Ovary (tissue), 7 donors: ENCODE measurements at regions not wholly inside any gene's neighbourhood (a gene's known extent, or its start where the extent isn't known, plus 50 kb on each side); places are given as distances from the start of the nearest gene placed in this dataset.

ENCODE experiments used
- DNase-seq, 5 donors: peaks; one replicate each; pipeline ENCODE4 v3.0.0-alpha.2; 2019 to 2020
- H3K27ac ChIP-seq, 2 donors: fragments of 200-600 bp; one replicate each; pipeline versions ENCODE4 v1.5.1 to v1.8.0; 2019 to 2022
- H3K27me3 ChIP-seq: fragments of 200-600 bp; one replicate; pipeline ENCODE4 v1.8.0; 2022
- H3K36me3 ChIP-seq: fragments of 200-600 bp; sonication (generic); one replicate; pipeline ENCODE4 v1.5.1; 2019
- H3K4me1 ChIP-seq: one replicate; pipeline ENCODE4 v1.8.1; 2013; ENCODE audit warnings: mild to moderate bottlenecking, moderate library complexity; ENCODE audit not compliant: insufficient read depth
- H3K4me3 ChIP-seq: fragments of 200-600 bp; sonication (generic); one replicate; pipeline ENCODE4 v1.5.1; 2017
- H3K9me3 ChIP-seq, 2 donors: fragments of 200-600 bp in 1 of 2; sonication (generic) in 1 of 2; one replicate each; pipeline versions ENCODE4 v1.5.1 to v1.8.1; 2013 to 2019; ENCODE audit warnings: mild to moderate bottlenecking in 1 of 2, moderate library complexity in 1 of 2
- EP300 ChIP-seq: sonication (generic); formaldehyde crosslinking; IDR thresholded peaks from one replicate; pipeline ENCODE4 v1.6.1; 2017; ENCODE audit warnings: antibody characterized with exemption
- POLR2A ChIP-seq: fragments of 450-650 bp; IDR thresholded peaks from one replicate; pipeline ENCODE4 v1.6.1; 2017; ENCODE audit warnings: antibody characterized with exemption, mild to moderate bottlenecking, moderate library complexity
- WGBS, 3 donors: extraction: QIAGEN DNeasy Blood & Tissue Kit in 1 of 3; methylation state at CpG; one replicate each; pipeline versions ENCODE4 v1.1.5 to v1.1.7; 2013 to 2017; 5-methylcytosine and 5-hydroxymethylcytosine counted together
- intact Hi-C, 4 donors: fragments of 100-400 bp; cut with DNase I; formaldehyde crosslinking; loops; one replicate each; pipeline versions ENCODE4 v1.11.0 to v1.15.1; 2022 to 2023
- TF ChIP-seq, protein P1 (sequence below), 3 donors: fragments of 450-650 bp in 2 of 3; fragments of 200-600 bp in 1 of 3; IDR thresholded peaks; one replicate each; pipeline versions ENCODE4 v1.5.1 to v1.8.0; 2016 to 2022; ENCODE audit warnings: antibody characterized with exemption in 3 of 3, mild to moderate bottlenecking in 1 of 3
- donor health status: DM: no; HTN: no; CAD: no; lungs with moderate emphysema.
- donor health status: DM: no; HTN: no; CAD: no.
- donor health status: Bipolar disorder and iron deficiency.
- donor health status: DM: no; HTN: no; CAD: no.
- donor health status: DM: yes; HTN: yes; CAD: no.

DNA sequence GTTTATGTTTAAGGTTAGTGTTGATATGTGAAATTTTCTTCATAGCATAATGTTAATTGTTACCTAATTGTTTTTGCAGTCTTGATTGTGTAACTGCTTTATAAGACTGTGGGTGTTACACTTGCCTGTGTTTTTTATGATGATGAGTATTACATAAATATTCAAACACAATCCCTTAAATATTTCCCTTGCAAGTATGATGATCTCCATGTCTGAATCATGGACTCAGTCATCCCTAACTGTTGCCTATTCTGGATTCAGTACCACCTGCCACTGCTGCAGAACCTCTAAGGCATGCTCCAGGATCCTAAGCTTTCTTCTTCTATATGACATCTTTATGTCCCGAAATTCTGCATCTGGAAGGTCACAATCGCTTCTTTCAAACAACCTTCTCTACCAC is 246.3 kb upstream of the CLEC14A start:
- Histone ChIP-seq H3K27ac (no peak overlapping the region), H3K27me3 (no peaks in the 10 kb centered on the region), H3K4me3 (no peak overlapping the region), H3K4me1 (peaks cover 2% of the 10 kb centered on the region), H3K9me3 (no peaks in the 10 kb centered on the region), H3K36me3 (no peaks in the 10 kb centered on the region)
- intact Hi-C loops: no loop called here
- 84 to 91% (median 88%) methylated on average over 2 of the region's 2 CpGs for WGBS, 3 donors
- DNase-seq: no peak
- TF ChIP-seq EP300 (no peak), POLR2A (no peak)
- TF ChIP-seq, protein P1, sequence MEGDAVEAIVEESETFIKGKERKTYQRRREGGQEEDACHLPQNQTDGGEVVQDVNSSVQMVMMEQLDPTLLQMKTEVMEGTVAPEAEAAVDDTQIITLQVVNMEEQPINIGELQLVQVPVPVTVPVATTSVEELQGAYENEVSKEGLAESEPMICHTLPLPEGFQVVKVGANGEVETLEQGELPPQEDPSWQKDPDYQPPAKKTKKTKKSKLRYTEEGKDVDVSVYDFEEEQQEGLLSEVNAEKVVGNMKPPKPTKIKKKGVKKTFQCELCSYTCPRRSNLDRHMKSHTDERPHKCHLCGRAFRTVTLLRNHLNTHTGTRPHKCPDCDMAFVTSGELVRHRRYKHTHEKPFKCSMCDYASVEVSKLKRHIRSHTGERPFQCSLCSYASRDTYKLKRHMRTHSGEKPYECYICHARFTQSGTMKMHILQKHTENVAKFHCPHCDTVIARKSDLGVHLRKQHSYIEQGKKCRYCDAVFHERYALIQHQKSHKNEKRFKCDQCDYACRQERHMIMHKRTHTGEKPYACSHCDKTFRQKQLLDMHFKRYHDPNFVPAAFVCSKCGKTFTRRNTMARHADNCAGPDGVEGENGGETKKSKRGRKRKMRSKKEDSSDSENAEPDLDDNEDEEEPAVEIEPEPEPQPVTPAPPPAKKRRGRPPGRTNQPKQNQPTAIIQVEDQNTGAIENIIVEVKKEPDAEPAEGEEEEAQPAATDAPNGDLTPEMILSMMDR (IDR thresholded peaks at IDR 0.05): no peak

DNA sequence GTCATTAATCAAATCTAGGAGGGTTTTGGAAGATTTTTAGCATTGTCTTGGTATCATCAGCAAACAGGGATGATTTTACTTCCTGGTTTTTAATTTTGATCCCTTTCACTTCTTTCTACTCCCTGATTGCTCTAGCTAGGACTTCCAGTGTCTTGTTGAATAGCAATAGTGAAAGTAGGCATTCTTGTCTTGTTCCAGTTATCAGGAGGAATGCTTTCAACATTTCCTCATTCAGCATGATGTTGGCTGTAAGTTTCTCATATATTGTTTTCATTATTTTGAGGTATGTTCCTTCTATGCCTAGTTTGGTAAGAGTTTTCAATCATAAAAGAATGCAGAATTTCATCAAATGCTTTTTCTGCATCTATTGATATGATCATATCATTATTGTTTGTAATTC is 244.2 kb upstream of the CLEC14A start:
- no peak for DNase-seq
- Histone ChIP-seq H3K9me3 (no peaks in the 10 kb centered on the region), H3K36me3 (no peaks in the 10 kb centered on the region), H3K27ac (no peak overlapping the region), H3K4me3 (no peak overlapping the region), H3K27me3 (no peaks in the 10 kb centered on the region), H3K4me1 (no peaks in the 10 kb centered on the region)
- intact Hi-C loops: no loop called here
- TF ChIP-seq, protein P1 (IDR thresholded peaks at IDR 0.05): no peak
- TF ChIP-seq POLR2A (no peak), EP300 (no peak)

DNA sequence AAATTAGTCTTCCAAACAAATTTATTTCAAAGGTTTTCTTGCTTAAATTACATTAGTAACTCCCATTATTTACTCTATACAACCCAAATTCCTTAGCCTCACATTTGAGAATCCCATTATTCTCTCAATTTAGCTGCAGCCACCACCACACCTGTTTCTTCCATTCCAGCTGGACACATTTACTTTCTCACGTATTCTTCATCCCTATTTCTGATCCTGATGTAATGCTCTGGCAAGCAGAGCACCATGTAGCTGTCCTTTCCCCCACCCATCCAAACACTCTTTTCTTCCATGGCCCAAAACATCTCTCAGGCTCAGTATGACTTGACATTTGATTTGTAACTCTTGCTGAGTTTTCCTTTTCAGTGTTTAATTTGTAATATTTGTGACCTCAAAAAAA is 240.2 kb upstream of the CLEC14A start:
- no peak for DNase-seq
- H3K27ac ChIP-seq: no peak overlapping the region
- no peaks in the 10 kb centered on the region for H3K4me1 ChIP-seq
- intact Hi-C loops: no loop called here
- WGBS, 3 donors: 66 to 75% (median 67%) methylated on average over 1 of the region's 1 CpG
- no peak overlapping the region for H3K4me3 ChIP-seq
- TF ChIP-seq, protein P1 (IDR thresholded peaks at IDR 0.05): no peak
- TF ChIP-seq POLR2A (no peak), EP300 (no peak)
- H3K27me3 ChIP-seq: no peaks in the 10 kb centered on the region
- H3K36me3 ChIP-seq: no peaks in the 10 kb centered on the region
- no peaks in the 10 kb centered on the region for H3K9me3 ChIP-seq

DNA sequence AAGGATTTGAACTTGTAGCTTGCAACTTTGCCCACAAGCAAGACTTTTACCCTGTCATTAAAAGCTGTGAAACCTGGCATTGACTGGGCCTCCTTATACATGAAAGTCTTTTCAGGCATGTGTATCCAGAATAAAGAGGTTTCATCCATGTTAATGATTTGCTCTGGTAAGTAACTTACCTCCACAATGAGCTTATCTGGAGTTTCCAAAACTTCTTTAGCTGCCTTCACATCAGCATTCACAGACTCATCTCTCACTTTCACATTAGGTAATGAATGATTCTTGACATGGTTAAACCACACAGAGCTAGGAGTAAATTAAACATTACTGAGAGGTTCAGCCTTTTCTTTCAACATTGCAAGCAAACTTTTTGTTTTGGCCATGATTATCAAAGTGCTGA is 234.4 kb upstream of the CLEC14A start:
- no peaks in the 10 kb centered on the region for H3K9me3 ChIP-seq
- H3K27me3 ChIP-seq: no peaks in the 10 kb centered on the region
- H3K4me3 ChIP-seq: no peak overlapping the region
- no peaks in the 10 kb centered on the region for H3K4me1 ChIP-seq
- no peaks in the 10 kb centered on the region for H3K36me3 ChIP-seq
- no peak overlapping the region for H3K27ac ChIP-seq
- intact Hi-C loops: no loop called here
- TF ChIP-seq, protein P1 (IDR thresholded peaks at IDR 0.05): no peak
- TF ChIP-seq POLR2A: no peak
- TF ChIP-seq EP300: no peak
- DNase-seq: no peak

DNA sequence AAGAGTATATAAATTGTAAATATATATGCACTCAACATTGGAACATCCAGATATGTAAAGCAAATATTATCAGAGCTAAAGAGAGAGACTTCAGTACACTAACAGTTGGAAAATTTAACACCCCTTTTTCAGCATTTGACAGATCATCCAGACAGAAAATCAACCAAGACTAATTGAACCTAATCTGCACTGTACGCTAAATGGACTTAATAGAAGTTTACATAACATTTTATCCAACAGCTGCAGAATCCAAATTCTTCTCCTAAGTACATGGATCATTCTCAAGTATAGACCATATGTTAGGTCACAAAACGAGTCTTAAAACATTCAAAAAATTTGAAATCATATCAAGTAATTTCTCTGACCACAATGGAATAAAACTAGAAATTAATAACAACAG is 229.1 kb upstream of the CLEC14A start:
- Histone ChIP-seq H3K27ac (no peak overlapping the region), H3K9me3 (no peaks in the 10 kb centered on the region), H3K36me3 (no peaks in the 10 kb centered on the region), H3K27me3 (no peaks in the 10 kb centered on the region), H3K4me1 (no peaks in the 10 kb centered on the region), H3K4me3 (no peak overlapping the region)
- 11 to 37% (median 14%) methylated on average over 2 of the region's 2 CpGs for WGBS, 3 donors
- no peak for TF ChIP-seq POLR2A
- no peak for TF ChIP-seq EP300
- TF ChIP-seq, protein P1 (IDR thresholded peaks at IDR 0.05): no peak
- DNase-seq: no peak
- intact Hi-C loops: no loop called here
